ENCODE measurements at regions not wholly inside any gene's neighbourhood (a gene's known extent, or its start where the extent isn't known, plus 50 kb on each side); places are given as distances from the start of the nearest gene placed in this dataset.

GRCh38 chr13:30121244-30121643 lies 186.1 kb downstream of the KATNAL1 start:
- Histone ChIP-seq H3K27me3 (ENCODE audit: control insufficient read depth in 2 of 2, insufficient read depth in 2 of 2, low read length in 2 of 2) (peaks cover 39 to 53% of the 10 kb centered on the region in 2 experiments), H3K36me3 (ENCODE audit: control insufficient read depth in 2 of 2, extremely low read depth in 1 of 2, insufficient read depth in 2 of 2, low read length in 2 of 2) (no peaks in the 10 kb centered on the region), H3K9me1 (replicated peaks; ENCODE audit: control insufficient read depth, extremely low read depth, insufficient read depth, low read length) (no peaks in the 10 kb centered on the region), H3K4me2 (ENCODE audit: insufficient read depth, low read length) (no peak overlapping the region), H3K9me3 (replicated peaks; ENCODE audit: control insufficient read depth, insufficient read depth, low read length) (no peaks in the 10 kb centered on the region), H3K4me1 (ENCODE audit: control insufficient read depth, extremely low read depth, insufficient read depth, low read length) (no peaks in the 10 kb centered on the region), H3K4me3 (replicated peaks in 1 of 3; ENCODE audit: insufficient read depth in 1 of 3, low read depth in 1 of 3, low read length in 3 of 3) (no peak overlapping the region), H3K9ac (replicated peaks; ENCODE audit: extremely low read depth, insufficient read depth, low read length) (no peak overlapping the region), H2AFZ (ENCODE audit: low read depth, low read length) (no peak overlapping the region), H3K27ac (ENCODE audit: insufficient read depth, low read depth, low read length) (no peak overlapping the region), H3K79me2 (ENCODE audit: control insufficient read depth, insufficient read depth, low read length) (no peaks in the 10 kb centered on the region), H4K20me1 (replicated peaks; ENCODE audit: control insufficient read depth, extremely low read depth, insufficient read depth, low read length) (no peaks in the 10 kb centered on the region)
- dilution Hi-C loops (cut with MboI; ENCODE audit: extremely low pct_ligation_motif_present, low sequenced_read_pairs) (no loop called here), intact Hi-C loops (cut with micrococcal nuclease) (no loop called here)
- ChIA-PET CTCF (interaction anchor here (1.2 to 4.3 kb wide), 2 partner anchors 9 to 11 kb away, joined by 5 to 42 read pairs; no protein-coding TSS in a partner anchor), POLR2A (no interaction called here)
- no peak for TF ChIP-seq FOS (IDR thresholded peaks at IDR 0.05; ENCODE audit: borderline replicate concordance, insufficient read depth, low read length)
- no peak for TF ChIP-seq EZH2 (IDR thresholded peaks at IDR 0.05; ENCODE audit: borderline replicate concordance, low read depth, low read length, severe bottlenecking)
- FAIRE-seq (no peak), DNase-seq (ENCODE audit: low read depth, low spot score) (no peak)
- BruUV-seq (replicated peaks): no TSS peak

GRCh38 chr13:30120133-30120822 lies 187.1 kb downstream of the KATNAL1 start:
- no peaks in the 10 kb centered on the region for H3K79me2 ChIP-seq (ENCODE audit: control insufficient read depth, insufficient read depth, low read length)
- H3K27me3 ChIP-seq (ENCODE audit: control insufficient read depth in 2 of 2, insufficient read depth in 2 of 2, low read length in 2 of 2): peaks cover 44 to 53% of the 10 kb centered on the region in 2 experiments
- no peaks in the 10 kb centered on the region for H3K4me1 ChIP-seq (ENCODE audit: control insufficient read depth, extremely low read depth, insufficient read depth, low read length)
- BruUV-seq (replicated peaks): no TSS peak
- intact Hi-C loops (cut with micrococcal nuclease): no loop called here
- H3K4me2 ChIP-seq (ENCODE audit: insufficient read depth, low read length): no peak overlapping the region
- FAIRE-seq (no peak), DNase-seq (ENCODE audit: low read depth, low spot score) (no peak)
- H4K20me1 ChIP-seq (replicated peaks; ENCODE audit: control insufficient read depth, extremely low read depth, insufficient read depth, low read length): no peaks in the 10 kb centered on the region
- dilution Hi-C loops (cut with MboI; ENCODE audit: extremely low pct_ligation_motif_present, low sequenced_read_pairs): no loop called here
- H3K9me1 ChIP-seq (replicated peaks; ENCODE audit: control insufficient read depth, extremely low read depth, insufficient read depth, low read length): no peaks in the 10 kb centered on the region
- CTCF ChIA-PET: interaction anchor here (4.3 kb wide), 1 partner anchor 12 kb away, joined by 42 read pairs; no protein-coding TSS in a partner anchor
- no peak overlapping the region for H3K9ac ChIP-seq (replicated peaks; ENCODE audit: extremely low read depth, insufficient read depth, low read length)
- POLR2A ChIA-PET: no interaction called here
- no peaks in the 10 kb centered on the region for H3K36me3 ChIP-seq (ENCODE audit: control insufficient read depth in 2 of 2, extremely low read depth in 1 of 2, insufficient read depth in 2 of 2, low read length in 2 of 2)
- no peak overlapping the region for H3K27ac ChIP-seq (ENCODE audit: insufficient read depth, low read depth, low read length)
- no peak overlapping the region for H2AFZ ChIP-seq (ENCODE audit: low read depth, low read length)
- TF ChIP-seq GATA2 (IDR thresholded peaks at IDR 0.05; ENCODE audit: insufficient read depth, insufficient read length, low read depth, low read length): no peak
- TF ChIP-seq MAX (IDR thresholded peaks at IDR 0.05; ENCODE audit: insufficient read depth, insufficient read length): no peak
- no peak for TF ChIP-seq EZH2 (IDR thresholded peaks at IDR 0.05; ENCODE audit: borderline replicate concordance, low read depth, low read length, severe bottlenecking)
- no peak for TF ChIP-seq POLR2AphosphoS5 (IDR thresholded peaks at IDR 0.05; ENCODE audit: insufficient read depth, low read depth, low read length)
- no peak for TF ChIP-seq FOS (IDR thresholded peaks at IDR 0.05; ENCODE audit: borderline replicate concordance, insufficient read depth, low read length)
- no peak for TF ChIP-seq POLR2A (IDR thresholded peaks at IDR 0.05; ENCODE audit: low read depth, low read length)
- TF ChIP-seq JUN (IDR thresholded peaks at IDR 0.05; ENCODE audit: borderline replicate concordance, insufficient read depth, insufficient read length, low read depth): no peak
- no peak for TF ChIP-seq MYC (IDR thresholded peaks at IDR 0.05; ENCODE audit: low read depth, low read length)
- no peak for TF ChIP-seq CTCF (IDR thresholded peaks at IDR 0.05; ENCODE audit: extremely low read depth in 1 of 2, insufficient read depth in 1 of 2, low read depth in 1 of 2, low read length in 2 of 2)
- no peaks in the 10 kb centered on the region for H3K9me3 ChIP-seq (replicated peaks; ENCODE audit: control insufficient read depth, insufficient read depth, low read length)
- no peak overlapping the region for H3K4me3 ChIP-seq (replicated peaks in 1 of 3; ENCODE audit: insufficient read depth in 1 of 3, low read depth in 1 of 3, low read length in 3 of 3)
